Stimulated activated CD8-positive, alpha-beta memory T cell treated with anti-CD3 and anti-CD28 coated beads, Interleukin-12 subunit alpha, Interleukin-12 subunit beta, amount 100 ng/mL, for 4 hours (primary cell): ENCODE measurements at regions not wholly inside any gene's neighbourhood (a gene's known extent, or its start where the extent isn't known, plus 50 kb on each side); places are given as distances from the start of the nearest gene placed in this dataset.
A peak's percentile ranks its signal among the peaks of the same experiment; 100 is the strongest.
"Not testable (repeated sequence)": the region's sequence is repeated elsewhere in the genome, so short reads cannot be mapped to it uniquely, and the experiment has no call there.

Source experiments
- DNase-seq: peaks from one replicate; pipeline ENCODE4 v3.0.0-alpha.2; 2020; ENCODE audit warnings: low read depth

GRCh38 chr14:106768972-106769700 is 1242.8 kb downstream of the TMEM121 start:
- not testable (repeated sequence) for DNase-seq

GRCh38 chr14:106770158-106770672 is 1243.8 kb downstream of the TMEM121 start:
- DNase-seq: not testable (repeated sequence)

GRCh38 chr14:106774889-106775480 is 1248.6 kb downstream of the TMEM121 start:
- peak; percentile 49 for DNase-seq

GRCh38 chr14:106776395-106776983 is 1250.1 kb downstream of the TMEM121 start:
- no peak for DNase-seq

GRCh38 chr14:106778986-106779385 is 1252.6 kb downstream of the TMEM121 start:
- no peak for DNase-seq

- no peak for DNase-seq
These were observed 1260.3 kb downstream of the TMEM121 start for GRCh38 chr14:106786697-106787096.

GRCh38 chr14:106787626-106788025 is 1261.2 kb downstream of the TMEM121 start:
- DNase-seq: no peak

GRCh38 chr14:106788534-106788933 is 1262.2 kb downstream of the TMEM121 start:
- DNase-seq: no peak

GRCh38 chr14:106789318-106789717 is 1262.9 kb downstream of the TMEM121 start:
- no peak for DNase-seq

GRCh38 chr14:106790189-106791036 is 1264.0 kb downstream of the TMEM121 start:
- peak; percentile 41 for DNase-seq

- no peak for DNase-seq
These were observed 1266.2 kb downstream of the TMEM121 start for GRCh38 chr14:106792543-106792942.

- DNase-seq: not testable (repeated sequence)
These were observed 1271.8 kb downstream of the TMEM121 start for GRCh38 chr14:106798166-106798565.

- no peak for DNase-seq
These were observed 1276.3 kb downstream of the TMEM121 start for GRCh38 chr14:106802413-106803364.

- DNase-seq: no peak
These were observed 1277.0 kb downstream of the TMEM121 start for GRCh38 chr14:106803379-106803778.

GRCh38 chr14:106807493-106807892 is 1281.1 kb downstream of the TMEM121 start:
- no peak for DNase-seq

- no peak for DNase-seq
These were observed 1282.1 kb downstream of the TMEM121 start for GRCh38 chr14:106808458-106808857.

GRCh38 chr14:106808907-106809306 is 1282.5 kb downstream of the TMEM121 start:
- DNase-seq: no peak

- DNase-seq: no peak
These were observed 1283.2 kb downstream of the TMEM121 start for GRCh38 chr14:106809615-106810014.

- DNase-seq: not testable (repeated sequence)
These were observed 1283.8 kb downstream of the TMEM121 start for GRCh38 chr14:106810168-106810567.

GRCh38 chr14:106811162-106811561 is 1284.8 kb downstream of the TMEM121 start:
- DNase-seq: no peak
